ENCODE measurements at regions not wholly inside any gene's neighbourhood (a gene's known extent, or its start where the extent isn't known, plus 50 kb on each side); places are given as distances from the start of the nearest gene placed in this dataset.
"Not testable (repeated sequence)": the region's sequence is repeated elsewhere in the genome, so short reads cannot be mapped to it uniquely, and the experiment has no call there.

- CTCF ChIA-PET = no interaction called here
- intact Hi-C loops (cut with micrococcal nuclease) = loop anchor here (5.0 kb wide), 1 partner anchor 1278 kb away; no protein-coding TSS in a partner anchor
- DNase-seq = no peak
- Mint-ChIP-seq H3K9me3 (no peaks in the 10 kb centered on the region), H3K4me1 (ENCODE audit: low read depth) (no peaks in the 10 kb centered on the region), H3K27ac (no peak overlapping the region), H3K36me3 (ENCODE audit: low read depth) (no peaks in the 10 kb centered on the region), H3K27me3 (ENCODE audit: low read depth) (no peaks in the 10 kb centered on the region), H3K4me3 (no peak overlapping the region)
Measured at GRCh38 chr3:178329936-178330335, 206.3 kb upstream of the KCNMB2 start.

- H3K4me3 Mint-ChIP-seq = no peak overlapping the region
- no peak overlapping the region for H3K27ac Mint-ChIP-seq
- intact Hi-C loops (cut with micrococcal nuclease) = no loop called here
- no peaks in the 10 kb centered on the region for H3K36me3 Mint-ChIP-seq (ENCODE audit: low read depth)
- CTCF ChIA-PET = no interaction called here
- peaks cover 3% of the 10 kb centered on the region for H3K9me3 Mint-ChIP-seq
- no peaks in the 10 kb centered on the region for H3K27me3 Mint-ChIP-seq (ENCODE audit: low read depth)
- no peaks in the 10 kb centered on the region for H3K4me1 Mint-ChIP-seq (ENCODE audit: low read depth)
- no peak for DNase-seq
Measured at GRCh38 chr3:178334239-178334638, 202.0 kb upstream of the KCNMB2 start.

- intact Hi-C loops (cut with micrococcal nuclease) = no loop called here
- no peak overlapping the region for H3K4me3 Mint-ChIP-seq
- no peaks in the 10 kb centered on the region for H3K4me1 Mint-ChIP-seq (ENCODE audit: low read depth)
Measured at GRCh38 chr3:178336336-178336735, 199.9 kb upstream of the KCNMB2 start.

GRCh38 chr3:178340506-178340905 lies 195.7 kb upstream of the KCNMB2 start:
- no peak for DNase-seq
- H3K9me3 Mint-ChIP-seq = peaks cover 3% of the 10 kb centered on the region
- intact Hi-C loops (cut with micrococcal nuclease) = no loop called here
- H3K27me3 Mint-ChIP-seq (ENCODE audit: low read depth) = peaks cover 5% of the 10 kb centered on the region
- H3K4me1 Mint-ChIP-seq (ENCODE audit: low read depth) = no peaks in the 10 kb centered on the region
- H3K36me3 Mint-ChIP-seq (ENCODE audit: low read depth) = no peaks in the 10 kb centered on the region
- no peak overlapping the region for H3K4me3 Mint-ChIP-seq
- no peak overlapping the region for H3K27ac Mint-ChIP-seq
- CTCF ChIA-PET = interaction anchor here (0.7 kb wide), 1 partner anchor 1402 kb away, joined by 4 read pairs; no protein-coding TSS in a partner anchor

More at GRCh38 chr3:178336336-178336735, 199.9 kb upstream of the KCNMB2 start:
- H3K27me3 Mint-ChIP-seq (ENCODE audit: low read depth) = no peaks in the 10 kb centered on the region
- no peak for DNase-seq
- H3K27ac Mint-ChIP-seq = no peak overlapping the region
- CTCF ChIA-PET = no interaction called here
- no peaks in the 10 kb centered on the region for H3K36me3 Mint-ChIP-seq (ENCODE audit: low read depth)
- H3K9me3 Mint-ChIP-seq = peaks cover 3% of the 10 kb centered on the region

- Mint-ChIP-seq H3K36me3 (ENCODE audit: low read depth) (no peaks in the 10 kb centered on the region), H3K4me1 (ENCODE audit: low read depth) (no peaks in the 10 kb centered on the region), H3K4me3 (no peak overlapping the region), H3K27me3 (ENCODE audit: low read depth) (peaks cover 5% of the 10 kb centered on the region), H3K27ac (no peak overlapping the region), H3K9me3 (no peaks in the 10 kb centered on the region)
- CTCF ChIA-PET = no interaction called here
- intact Hi-C loops (cut with micrococcal nuclease) = no loop called here
- no peak for DNase-seq
Measured at GRCh38 chr3:178341636-178342035, 194.6 kb upstream of the KCNMB2 start.

- CTCF ChIA-PET = no interaction called here
- no peak overlapping the region for H3K4me3 Mint-ChIP-seq
- no peaks in the 10 kb centered on the region for H3K36me3 Mint-ChIP-seq (ENCODE audit: low read depth)
Measured at GRCh38 chr3:178342111-178342510, 194.1 kb upstream of the KCNMB2 start.

GRCh38 chr3:178343433-178344038 lies 192.7 kb upstream of the KCNMB2 start:
- Mint-ChIP-seq H3K27ac (no peak overlapping the region), H3K36me3 (ENCODE audit: low read depth) (no peaks in the 10 kb centered on the region), H3K27me3 (ENCODE audit: low read depth) (peaks cover 5% of the 10 kb centered on the region), H3K4me3 (no peak overlapping the region), H3K9me3 (no peaks in the 10 kb centered on the region), H3K4me1 (ENCODE audit: low read depth) (no peaks in the 10 kb centered on the region)
- CTCF ChIA-PET = interaction anchor here (1.3 kb wide), 1 partner anchor 10 kb away, joined by 3 read pairs; no protein-coding TSS in a partner anchor
- intact Hi-C loops (cut with micrococcal nuclease) = no loop called here
- DNase-seq = no peak

More at GRCh38 chr3:178342111-178342510, 194.1 kb upstream of the KCNMB2 start:
- H3K9me3 Mint-ChIP-seq = no peaks in the 10 kb centered on the region
- H3K27me3 Mint-ChIP-seq (ENCODE audit: low read depth) = peaks cover 5% of the 10 kb centered on the region
- intact Hi-C loops (cut with micrococcal nuclease) = no loop called here
- H3K4me1 Mint-ChIP-seq (ENCODE audit: low read depth) = no peaks in the 10 kb centered on the region
- H3K27ac Mint-ChIP-seq = no peak overlapping the region
- DNase-seq = no peak

- Mint-ChIP-seq H3K4me1 (ENCODE audit: low read depth) (no peaks in the 10 kb centered on the region), H3K4me3 (no peak overlapping the region), H3K9me3 (no peaks in the 10 kb centered on the region), H3K27ac (no peak overlapping the region), H3K27me3 (ENCODE audit: low read depth) (peaks cover 5% of the 10 kb centered on the region), H3K36me3 (ENCODE audit: low read depth) (no peaks in the 10 kb centered on the region)
- intact Hi-C loops (cut with micrococcal nuclease) = no loop called here
- DNase-seq = no peak
- CTCF ChIA-PET = interaction anchor here (0.6 kb wide), 1 partner anchor 18 kb away, joined by 3 read pairs; no protein-coding TSS in a partner anchor
Measured at GRCh38 chr3:178345944-178346343, 190.3 kb upstream of the KCNMB2 start.

GRCh38 chr3:178348561-178349217 lies 187.5 kb upstream of the KCNMB2 start:
- H3K27ac Mint-ChIP-seq; H3K9me3 Mint-ChIP-seq; H3K4me3 Mint-ChIP-seq; H3K27me3 Mint-ChIP-seq (ENCODE audit: low read depth); H3K36me3 Mint-ChIP-seq (ENCODE audit: low read depth); H3K4me1 Mint-ChIP-seq (ENCODE audit: low read depth); DNase-seq; intact Hi-C loops (cut with micrococcal nuclease): not testable (repeated sequence)
- CTCF ChIA-PET = interaction anchor here (1.1 kb wide), 1 partner anchor 37 kb away, joined by 3 read pairs; no protein-coding TSS in a partner anchor

- DNase-seq; H3K9me3 Mint-ChIP-seq; H3K4me1 Mint-ChIP-seq (ENCODE audit: low read depth); intact Hi-C loops (cut with micrococcal nuclease); H3K27ac Mint-ChIP-seq; H3K27me3 Mint-ChIP-seq (ENCODE audit: low read depth); H3K4me3 Mint-ChIP-seq; H3K36me3 Mint-ChIP-seq (ENCODE audit: low read depth): not testable (repeated sequence)
- CTCF ChIA-PET = interaction anchor here (1.1 kb wide), 1 partner anchor 37 kb away, joined by 3 read pairs; no protein-coding TSS in a partner anchor
Measured at GRCh38 chr3:178349218-178349596, 187.0 kb upstream of the KCNMB2 start.

- Mint-ChIP-seq H3K9me3 (no peaks in the 10 kb centered on the region), H3K27me3 (ENCODE audit: low read depth) (no peaks in the 10 kb centered on the region), H3K36me3 (ENCODE audit: low read depth) (no peaks in the 10 kb centered on the region), H3K4me3 (no peak overlapping the region), H3K4me1 (ENCODE audit: low read depth) (no peaks in the 10 kb centered on the region), H3K27ac (no peak overlapping the region)
- no peak for DNase-seq
- CTCF ChIA-PET = no interaction called here
- intact Hi-C loops (cut with micrococcal nuclease) = no loop called here
Measured at GRCh38 chr3:178350763-178351162, 185.5 kb upstream of the KCNMB2 start.

GRCh38 chr3:178352326-178353005 lies 183.8 kb upstream of the KCNMB2 start:
- Mint-ChIP-seq H3K9me3 (no peaks in the 10 kb centered on the region), H3K27me3 (ENCODE audit: low read depth) (no peaks in the 10 kb centered on the region), H3K36me3 (ENCODE audit: low read depth) (no peaks in the 10 kb centered on the region), H3K27ac (no peak overlapping the region), H3K4me1 (ENCODE audit: low read depth) (no peaks in the 10 kb centered on the region), H3K4me3 (no peak overlapping the region)
- no peak for DNase-seq
- intact Hi-C loops (cut with micrococcal nuclease) = no loop called here
- CTCF ChIA-PET = no interaction called here
